Inflammatory macrophage (primary cell): ENCODE measurements at regions not wholly inside any gene's neighbourhood (a gene's known extent, or its start where the extent isn't known, plus 50 kb on each side); places are given as distances from the start of the nearest gene placed in this dataset.

Experiments
- DNase-seq, 2 donors: peaks; one replicate each; pipeline ENCODE4 v3.0.0-alpha.2; 2020 to 2022

DNA sequence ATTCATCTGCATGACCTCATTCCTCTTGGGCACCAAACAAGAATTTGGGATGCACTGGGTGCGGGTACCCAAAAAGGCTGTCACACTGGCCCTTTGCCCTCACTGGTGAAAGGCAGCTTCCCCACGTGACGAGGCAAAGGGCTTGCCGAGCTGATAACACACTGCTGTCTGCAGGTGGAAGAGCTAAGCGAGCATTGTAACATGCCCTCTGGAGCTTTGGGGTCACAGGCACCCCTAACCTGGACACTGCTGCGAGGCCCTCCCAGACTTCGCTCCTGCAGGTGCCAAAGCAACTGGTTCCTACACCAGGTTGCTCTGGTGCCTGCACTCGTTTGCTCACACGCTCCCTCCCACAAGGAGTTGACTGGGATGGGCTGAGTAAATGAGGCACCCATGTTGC is 1595.7 kb downstream of the HACE1 start:
- no peak for DNase-seq

- DNase-seq, result no peak
These were observed 1604.6 kb downstream of the HACE1 start for GRCh38 chr6:103255132-103255531.

- DNase-seq, result no peak
These were observed 1622.8 kb downstream of the HACE1 start for GRCh38 chr6:103236923-103237322.

DNA sequence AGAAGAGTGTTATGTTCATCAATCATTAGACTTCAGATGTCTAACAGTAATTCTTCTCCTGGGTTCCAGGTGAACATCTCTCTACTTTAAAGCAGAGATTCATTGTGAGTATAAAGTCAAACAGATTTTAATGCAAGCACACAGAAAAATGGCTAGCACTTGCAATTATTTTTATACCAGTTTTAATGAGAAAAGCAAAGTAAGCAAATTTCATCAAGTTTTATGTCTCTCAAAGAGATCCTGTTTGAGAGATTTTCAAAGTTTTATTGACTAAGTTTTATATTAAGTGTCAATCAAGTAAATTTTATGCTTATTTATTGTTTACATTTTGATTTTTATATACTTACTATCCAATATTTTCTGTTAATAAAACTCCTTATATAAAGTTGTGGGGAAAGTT is 1628.5 kb downstream of the HACE1 start:
- no peak for DNase-seq

DNA sequence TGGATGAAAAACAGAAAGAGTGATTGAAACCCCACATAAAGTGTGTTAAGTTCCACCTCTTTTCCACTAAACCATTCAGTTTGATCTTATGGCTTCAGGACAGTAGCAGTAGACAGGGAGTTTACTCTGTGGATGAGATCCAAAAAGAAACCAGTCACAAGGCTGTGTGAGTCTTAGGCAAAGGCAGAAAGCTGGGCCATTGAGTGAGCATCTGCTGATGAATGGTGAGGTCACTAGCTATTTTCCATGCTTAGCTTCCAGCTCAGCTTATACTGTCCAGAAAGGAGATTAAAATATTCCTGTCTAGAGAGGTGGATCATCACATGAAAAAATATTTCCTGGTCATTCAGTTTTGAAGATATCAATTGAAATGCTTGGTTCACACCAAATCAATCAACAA is 1643.9 kb downstream of the HACE1 start:
- no peak for DNase-seq

- no peak for DNase-seq
These were observed 1649.0 kb downstream of the HACE1 start for GRCh38 chr6:103210686-103211085.

DNA sequence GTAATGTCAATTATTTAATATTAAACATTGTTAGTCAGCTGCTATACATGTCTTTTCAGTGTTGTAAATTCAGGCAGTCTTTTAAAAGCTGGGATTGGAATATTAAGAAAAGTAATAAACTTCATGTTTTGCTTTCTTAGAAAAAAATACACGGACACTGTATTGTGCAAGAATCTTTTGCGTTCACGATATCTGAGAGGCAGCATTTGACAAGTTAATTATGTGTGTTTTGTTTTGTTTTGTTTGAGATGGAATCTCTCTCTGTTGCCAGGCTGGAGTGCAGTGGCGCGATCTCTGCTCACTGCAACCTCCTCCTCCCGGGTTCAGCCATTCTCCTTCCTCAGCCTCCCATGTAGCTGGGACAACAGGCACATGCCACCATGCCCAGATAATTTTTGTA is 1661.3 kb downstream of the HACE1 start:
- no peak for DNase-seq

DNA sequence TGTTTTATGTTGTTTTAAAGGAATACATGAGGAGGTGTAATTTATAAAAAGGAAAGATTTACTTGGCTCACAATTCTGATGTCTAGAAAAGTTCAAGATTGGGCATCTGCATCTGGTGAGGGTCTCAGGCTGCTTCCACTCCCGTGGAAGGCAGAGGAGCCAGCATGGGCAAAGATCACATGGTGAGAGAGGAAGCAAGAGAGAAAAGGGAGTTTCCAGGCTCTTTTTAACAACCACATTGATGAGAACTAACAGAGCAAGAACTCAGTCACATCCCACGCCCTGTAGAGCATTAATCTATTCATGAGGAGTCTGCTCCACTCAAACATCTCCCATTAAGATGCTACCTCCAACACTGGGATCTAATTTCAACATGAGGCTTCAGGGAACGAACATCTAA is 1666.3 kb downstream of the HACE1 start:
- no peak for DNase-seq

GRCh38 chr6:103191391-103192093 is 1668.2 kb downstream of the HACE1 start:
- DNase-seq, result no peak

- DNase-seq, result no peak
These were observed 1674.9 kb downstream of the HACE1 start for GRCh38 chr6:103184776-103185175.

- DNase-seq, result no peak
These were observed 1675.8 kb downstream of the HACE1 start for GRCh38 chr6:103183831-103184411.

DNA sequence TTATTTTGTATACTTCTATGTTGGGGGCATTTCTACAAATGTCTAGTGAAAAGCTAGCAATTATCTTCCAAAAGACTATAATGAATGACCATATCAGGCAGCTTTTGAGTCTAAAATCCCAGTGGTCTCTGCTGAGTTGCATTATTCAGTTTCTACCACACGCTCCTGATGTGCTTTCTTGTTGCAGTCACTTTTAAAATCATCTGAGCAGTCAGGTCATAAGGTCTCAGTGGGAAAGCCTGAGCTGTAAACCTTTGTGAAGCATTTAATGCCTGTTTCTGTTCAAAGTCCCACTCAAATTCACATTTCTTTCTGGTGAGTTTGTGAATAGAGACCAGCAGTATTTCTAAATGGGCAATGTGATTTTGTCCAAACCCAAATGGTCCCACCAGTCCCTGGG is 1681.5 kb downstream of the HACE1 start:
- DNase-seq, result no peak

- no peak for DNase-seq
These were observed 1681.9 kb downstream of the HACE1 start for GRCh38 chr6:103177791-103178190.

GRCh38 chr6:103175056-103175455 is 1684.7 kb downstream of the HACE1 start:
- no peak for DNase-seq

DNA sequence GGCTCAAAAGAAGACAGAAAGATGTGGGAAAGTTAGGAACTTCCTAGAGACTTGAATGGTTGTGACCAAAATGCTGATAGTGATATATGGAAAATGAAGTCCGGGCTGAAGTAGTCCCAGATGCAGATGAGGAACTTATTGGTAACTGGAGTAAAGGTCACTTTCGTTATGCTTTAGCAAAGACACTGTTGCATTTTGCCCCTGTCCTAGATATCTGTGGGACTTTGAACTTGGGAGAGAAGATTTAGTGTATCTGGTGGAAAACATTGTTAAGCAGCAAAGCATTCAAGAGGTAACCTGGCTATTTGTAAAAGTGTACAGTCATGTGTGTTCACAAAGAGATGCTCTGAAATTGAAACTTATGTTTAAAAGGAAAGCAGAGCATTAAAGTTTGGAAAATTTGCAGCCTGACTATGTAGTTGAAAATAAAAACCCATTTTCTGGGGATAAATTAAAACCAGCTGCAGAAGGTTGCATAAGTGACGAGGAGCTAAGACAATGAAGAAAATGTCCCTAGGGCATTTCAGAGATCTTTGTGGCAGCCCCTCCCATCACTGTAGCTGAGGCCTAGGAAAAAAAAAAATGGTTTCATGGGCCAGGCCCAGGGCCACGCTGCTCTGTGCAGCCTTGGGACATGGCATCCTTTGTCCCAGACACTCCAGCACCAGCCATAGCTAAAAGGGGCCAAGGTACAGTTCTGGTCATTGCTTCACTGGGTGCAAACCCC is 1692.2 kb downstream of the HACE1 start:
- DNase-seq, result no peak

- no peak for DNase-seq
These were observed 1704.7 kb downstream of the HACE1 start for GRCh38 chr6:103154779-103155572.

DNA sequence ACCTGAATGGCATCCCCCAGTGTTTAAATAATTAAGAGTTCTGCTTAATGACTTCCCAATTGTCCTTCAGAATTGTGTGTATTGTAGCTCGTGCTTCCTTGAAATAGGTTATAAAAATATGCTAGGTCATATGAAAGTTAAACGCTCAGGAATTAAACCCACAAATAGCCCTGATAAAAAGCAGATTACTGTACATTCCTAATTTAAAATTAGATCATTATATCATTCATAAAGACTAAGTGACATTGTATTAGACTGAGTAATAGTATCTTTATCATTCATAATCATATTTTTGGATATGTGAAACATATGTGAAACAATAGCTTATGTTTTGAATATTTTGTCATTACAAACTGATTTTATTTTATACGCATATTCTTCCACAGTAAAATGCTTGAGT is 1706.7 kb downstream of the HACE1 start:
- DNase-seq, result no peak

GRCh38 chr6:103142902-103143301 is 1716.8 kb downstream of the HACE1 start:
- DNase-seq, result no peak

DNA sequence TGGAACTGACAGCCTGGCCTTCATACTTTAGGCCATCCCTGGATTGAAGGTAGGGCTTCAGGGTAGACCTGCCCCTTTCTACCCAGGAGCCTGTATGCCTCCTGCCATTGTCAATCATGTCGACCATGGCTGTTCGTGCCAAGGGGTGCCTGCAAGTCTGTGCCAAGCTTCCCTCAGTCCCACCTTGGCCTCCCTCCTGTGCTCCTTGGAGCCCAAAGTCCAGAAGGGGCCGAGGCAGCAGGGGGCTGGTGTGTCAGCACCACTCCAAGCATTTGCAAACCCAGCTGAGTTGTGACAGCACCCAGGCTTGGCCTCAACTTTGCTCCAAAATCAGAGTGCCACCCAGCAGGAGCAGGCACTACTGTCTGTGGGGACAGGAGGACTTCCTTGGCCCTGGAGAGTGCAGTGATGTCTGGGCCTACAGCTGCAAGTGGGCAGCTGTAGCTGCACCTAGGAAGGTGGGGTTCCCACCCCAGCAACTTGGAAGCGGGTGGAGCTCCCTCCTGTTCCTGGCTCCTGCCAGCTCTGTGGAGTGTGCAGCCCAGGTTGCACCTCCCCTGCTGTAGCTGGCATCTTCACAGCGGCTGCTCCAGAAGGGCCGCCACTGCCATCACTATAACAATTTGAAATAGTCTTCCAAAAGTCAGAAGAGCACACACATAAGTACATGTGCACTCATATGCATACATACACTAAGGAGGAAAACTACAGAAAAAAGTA is 1719.3 kb downstream of the HACE1 start:
- DNase-seq, result no peak

GRCh38 chr6:103139377-103139776 is 1720.3 kb downstream of the HACE1 start:
- DNase-seq, result no peak

GRCh38 chr6:103124471-103124870 is 1731.0 kb downstream of the GRIK2 start:
- DNase-seq, result no peak

DNA sequence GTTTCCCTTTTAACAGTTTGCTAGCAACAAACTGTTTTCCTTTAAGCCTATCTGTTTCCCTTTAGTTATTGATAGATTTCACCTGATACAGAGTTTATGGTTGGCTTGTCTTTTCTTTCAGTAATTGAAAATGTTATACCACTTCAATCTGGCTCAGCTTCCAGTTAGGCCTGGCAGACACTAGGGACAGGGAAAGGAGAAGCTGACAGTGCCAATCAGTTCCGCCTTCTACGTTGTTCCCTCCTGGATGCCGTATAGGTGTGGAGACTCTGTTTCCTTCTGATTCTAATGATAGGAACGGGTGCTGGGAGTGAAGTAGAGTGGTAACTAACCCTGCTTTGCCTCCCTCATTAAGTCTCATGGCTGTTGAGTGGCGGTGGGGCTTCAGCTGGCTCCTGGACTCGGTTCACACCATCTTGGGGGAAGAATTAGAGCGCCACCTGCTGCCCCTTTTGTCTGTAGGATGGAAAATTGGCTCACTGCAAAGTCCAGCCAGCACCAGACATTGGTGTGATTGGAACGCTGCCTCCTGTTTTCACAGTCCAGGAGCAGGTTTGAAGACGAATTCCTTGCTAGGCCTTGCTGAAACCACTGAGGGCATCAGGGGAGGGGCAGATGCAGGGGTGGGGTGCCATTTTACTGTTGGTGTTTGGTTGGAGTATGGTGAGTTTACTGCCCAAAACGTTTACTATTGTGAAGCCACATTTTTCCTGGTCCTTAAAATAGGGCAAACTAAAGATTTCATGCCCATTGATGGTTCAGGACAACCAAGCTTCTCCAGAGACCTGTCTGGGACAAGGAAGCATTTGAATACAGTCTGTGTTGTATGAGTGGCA is 1729.5 kb downstream of the GRIK2 start:
- DNase-seq, result peak in 1 of 2 donors; percentile 9
